ENCODE measurements at regions not wholly inside any gene's neighbourhood (a gene's known extent, or its start where the extent isn't known, plus 50 kb on each side); places are given as distances from the start of the nearest gene placed in this dataset.

DNA sequence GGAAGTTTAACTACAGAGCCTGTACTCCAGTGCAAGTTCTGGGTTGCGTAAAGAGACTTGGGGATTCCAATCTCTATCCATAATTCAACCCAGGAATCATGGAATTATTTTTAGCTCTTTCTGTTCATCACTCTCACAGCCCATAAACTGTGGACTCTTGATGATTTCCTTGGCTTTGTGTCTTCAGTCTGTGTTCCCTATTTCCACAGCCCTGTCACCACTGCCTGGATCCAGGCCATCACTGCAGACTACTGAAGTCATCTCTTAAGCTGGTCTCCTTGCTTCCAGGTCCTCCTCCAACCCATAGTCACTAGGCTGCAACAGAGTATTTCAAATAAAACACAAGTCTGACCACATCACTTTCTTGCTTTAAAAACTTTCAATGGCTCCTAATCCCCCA lies 211.7 kb downstream of the PLK2 start:
- Histone ChIP-seq H3K23ac (ENCODE audit: low read length) (no peak overlapping the region), H3K18ac (ENCODE audit: low read length) (no peak overlapping the region), H2BK5ac (ENCODE audit: low read length) (no peak overlapping the region), H3K4me1 (ENCODE audit: control insufficient read depth, low read depth, low read length) (no peaks in the 10 kb centered on the region), H2BK15ac (replicated peaks; ENCODE audit: low read depth) (no peak overlapping the region), H3K4me2 (ENCODE audit: low read length) (no peak overlapping the region), H3K4me3 (ENCODE audit: low read length) (no peak overlapping the region), H3K27ac (ENCODE audit: low read depth, low read length) (no peak overlapping the region), H3K79me2 (ENCODE audit: control insufficient read depth, insufficient read depth, low read length) (no peaks in the 10 kb centered on the region), H3K4ac (ENCODE audit: low read depth, low read length) (no peak overlapping the region), H3K27me3 (ENCODE audit: insufficient read depth, low read length, poor library complexity) (no peaks in the 10 kb centered on the region), H2AK5ac (ENCODE audit: low read length) (no peak overlapping the region), H2BK120ac (ENCODE audit: low read depth, low read length) (no peak overlapping the region), H3K36me3 (ENCODE audit: control insufficient read depth, insufficient read depth, low read length) (no peaks in the 10 kb centered on the region), H3K79me1 (ENCODE audit: low read length) (no peaks in the 10 kb centered on the region), H3K56ac (ENCODE audit: low read length) (no peak overlapping the region), H4K8ac (ENCODE audit: low read depth, low read length) (no peak overlapping the region), H4K5ac (ENCODE audit: low read length) (no peak overlapping the region), H3K9ac (ENCODE audit: low read length) (no peak overlapping the region)
- WGBS (ENCODE audit: extremely low coverage, insufficient coverage, low lambda C conversion rate): no CpG with 5 or more reads among the region's 1 CpG
- no peak for DNase-seq

- no peak overlapping the region for H3K27ac ChIP-seq (ENCODE audit: low read depth, low read length)
- H2BK15ac ChIP-seq (replicated peaks; ENCODE audit: low read depth): no peak overlapping the region
- no peak overlapping the region for H3K4me2 ChIP-seq (ENCODE audit: low read length)
- no peak overlapping the region for H2BK5ac ChIP-seq (ENCODE audit: low read length)
- no peak overlapping the region for H3K18ac ChIP-seq (ENCODE audit: low read length)
- H3K23ac ChIP-seq (ENCODE audit: low read length): no peak overlapping the region
- H2AK5ac ChIP-seq (ENCODE audit: low read length): no peak overlapping the region
- no peaks in the 10 kb centered on the region for H3K4me1 ChIP-seq (ENCODE audit: control insufficient read depth, low read depth, low read length)
- H4K8ac ChIP-seq (ENCODE audit: low read depth, low read length): no peak overlapping the region
- no peak overlapping the region for H2BK120ac ChIP-seq (ENCODE audit: low read depth, low read length)
- H3K9ac ChIP-seq (ENCODE audit: low read length): no peak overlapping the region
- no peaks in the 10 kb centered on the region for H3K36me3 ChIP-seq (ENCODE audit: control insufficient read depth, insufficient read depth, low read length)
- no peaks in the 10 kb centered on the region for H3K79me2 ChIP-seq (ENCODE audit: control insufficient read depth, insufficient read depth, low read length)
- WGBS (ENCODE audit: extremely low coverage, insufficient coverage, low lambda C conversion rate): no CpG with 5 or more reads among the region's 3 CpGs
- H3K4me3 ChIP-seq (ENCODE audit: low read length): no peak overlapping the region
- no peak overlapping the region for H3K4ac ChIP-seq (ENCODE audit: low read depth, low read length)
- no peak for DNase-seq
- no peak overlapping the region for H3K56ac ChIP-seq (ENCODE audit: low read length)
- H4K5ac ChIP-seq (ENCODE audit: low read length): no peak overlapping the region
- H3K27me3 ChIP-seq (ENCODE audit: insufficient read depth, low read length, poor library complexity): no peaks in the 10 kb centered on the region
- H3K79me1 ChIP-seq (ENCODE audit: low read length): no peaks in the 10 kb centered on the region
Measured at GRCh38 chr5:58246461-58246944, 213.4 kb downstream of the PLK2 start.

- Histone ChIP-seq H2BK5ac (ENCODE audit: low read length) (no peak overlapping the region), H3K56ac (ENCODE audit: low read length) (no peak overlapping the region), H3K9ac (ENCODE audit: low read length) (no peak overlapping the region), H3K18ac (ENCODE audit: low read length) (no peak overlapping the region), H3K79me2 (ENCODE audit: control insufficient read depth, insufficient read depth, low read length) (no peaks in the 10 kb centered on the region), H3K27ac (ENCODE audit: low read depth, low read length) (no peak overlapping the region), H3K36me3 (ENCODE audit: control insufficient read depth, insufficient read depth, low read length) (no peaks in the 10 kb centered on the region), H3K23ac (ENCODE audit: low read length) (no peak overlapping the region), H4K5ac (ENCODE audit: low read length) (no peak overlapping the region), H2AK5ac (ENCODE audit: low read length) (no peak overlapping the region), H3K79me1 (ENCODE audit: low read length) (no peaks in the 10 kb centered on the region), H2BK120ac (ENCODE audit: low read depth, low read length) (no peak overlapping the region), H3K27me3 (ENCODE audit: insufficient read depth, low read length, poor library complexity) (no peaks in the 10 kb centered on the region), H3K4ac (ENCODE audit: low read depth, low read length) (no peak overlapping the region), H3K4me3 (ENCODE audit: low read length) (no peak overlapping the region), H4K8ac (ENCODE audit: low read depth, low read length) (no peak overlapping the region), H3K4me2 (ENCODE audit: low read length) (no peak overlapping the region), H3K4me1 (ENCODE audit: control insufficient read depth, low read depth, low read length) (no peaks in the 10 kb centered on the region), H2BK15ac (replicated peaks; ENCODE audit: low read depth) (no peak overlapping the region)
- DNase-seq: no peak
- no CpG with 5 or more reads among the region's 3 CpGs for WGBS (ENCODE audit: extremely low coverage, insufficient coverage, low lambda C conversion rate)
Measured at GRCh38 chr5:58245476-58245840, 214.4 kb downstream of the PLK2 start.

GRCh38 chr5:58244819-58245475 lies 214.9 kb downstream of the PLK2 start:
- Histone ChIP-seq H3K9ac (ENCODE audit: low read length) (no peak overlapping the region), H3K4me1 (ENCODE audit: control insufficient read depth, low read depth, low read length) (no peaks in the 10 kb centered on the region), H2BK5ac (ENCODE audit: low read length) (no peak overlapping the region), H4K5ac (ENCODE audit: low read length) (no peak overlapping the region), H3K27ac (ENCODE audit: low read depth, low read length) (no peak overlapping the region), H3K4ac (ENCODE audit: low read depth, low read length) (no peak overlapping the region), H3K23ac (ENCODE audit: low read length) (no peak overlapping the region), H2BK120ac (ENCODE audit: low read depth, low read length) (no peak overlapping the region), H3K4me3 (ENCODE audit: low read length) (no peak overlapping the region), H3K79me1 (ENCODE audit: low read length) (no peaks in the 10 kb centered on the region), H3K79me2 (ENCODE audit: control insufficient read depth, insufficient read depth, low read length) (no peaks in the 10 kb centered on the region), H3K4me2 (ENCODE audit: low read length) (no peak overlapping the region), H2AK5ac (ENCODE audit: low read length) (no peak overlapping the region), H3K27me3 (ENCODE audit: insufficient read depth, low read length, poor library complexity) (no peaks in the 10 kb centered on the region), H4K8ac (ENCODE audit: low read depth, low read length) (no peak overlapping the region), H2BK15ac (replicated peaks; ENCODE audit: low read depth) (no peak overlapping the region), H3K18ac (ENCODE audit: low read length) (no peak overlapping the region), H3K36me3 (ENCODE audit: control insufficient read depth, insufficient read depth, low read length) (no peaks in the 10 kb centered on the region), H3K56ac (ENCODE audit: low read length) (no peak overlapping the region)
- no CpG with 5 or more reads among the region's 8 CpGs for WGBS (ENCODE audit: extremely low coverage, insufficient coverage, low lambda C conversion rate)
- DNase-seq: peak; percentile 25

DNA sequence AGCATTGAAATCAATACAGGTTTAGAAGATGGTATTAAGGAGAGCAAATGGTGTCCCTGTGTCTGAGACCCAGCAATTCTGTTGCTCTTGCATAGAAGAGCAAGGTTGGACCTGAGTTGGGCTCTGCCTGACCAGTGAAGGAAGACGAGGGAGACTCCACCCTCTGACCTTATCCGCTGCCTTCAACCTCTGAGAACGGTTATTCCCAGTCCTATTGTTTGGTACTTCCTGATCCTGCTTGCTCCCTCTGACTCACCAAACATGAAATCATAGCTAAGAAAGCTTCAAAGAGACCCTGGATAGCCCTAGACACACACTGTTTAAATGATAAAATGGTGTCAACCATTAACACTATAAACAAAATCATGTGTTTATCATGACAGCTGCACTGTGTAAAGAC lies 218.5 kb downstream of the PLK2 start:
- Histone ChIP-seq H3K27me3 (ENCODE audit: insufficient read depth, low read length, poor library complexity) (no peaks in the 10 kb centered on the region), H3K36me3 (ENCODE audit: control insufficient read depth, insufficient read depth, low read length) (no peaks in the 10 kb centered on the region), H2BK120ac (ENCODE audit: low read depth, low read length) (no peak overlapping the region), H3K79me2 (ENCODE audit: control insufficient read depth, insufficient read depth, low read length) (no peaks in the 10 kb centered on the region), H4K8ac (ENCODE audit: low read depth, low read length) (no peak overlapping the region), H3K23ac (ENCODE audit: low read length) (no peak overlapping the region), H3K4me1 (ENCODE audit: control insufficient read depth, low read depth, low read length) (no peaks in the 10 kb centered on the region), H4K5ac (ENCODE audit: low read length) (no peak overlapping the region), H3K4me2 (ENCODE audit: low read length) (no peak overlapping the region), H2BK5ac (ENCODE audit: low read length) (no peak overlapping the region), H3K27ac (ENCODE audit: low read depth, low read length) (no peak overlapping the region), H3K79me1 (ENCODE audit: low read length) (no peaks in the 10 kb centered on the region), H3K4me3 (ENCODE audit: low read length) (no peak overlapping the region), H2BK15ac (replicated peaks; ENCODE audit: low read depth) (no peak overlapping the region), H2AK5ac (ENCODE audit: low read length) (no peak overlapping the region), H3K9ac (ENCODE audit: low read length) (no peak overlapping the region), H3K56ac (ENCODE audit: low read length) (no peak overlapping the region), H3K18ac (ENCODE audit: low read length) (no peak overlapping the region), H3K4ac (ENCODE audit: low read depth, low read length) (no peak overlapping the region)
- no CpG with 5 or more reads among the region's 3 CpGs for WGBS (ENCODE audit: extremely low coverage, insufficient coverage, low lambda C conversion rate)
- DNase-seq: no peak

GRCh38 chr5:58240322-58240721 lies 219.6 kb downstream of the PLK2 start:
- no peaks in the 10 kb centered on the region for H3K36me3 ChIP-seq (ENCODE audit: control insufficient read depth, insufficient read depth, low read length)
- no peak overlapping the region for H3K4me2 ChIP-seq (ENCODE audit: low read length)
- no peaks in the 10 kb centered on the region for H3K79me1 ChIP-seq (ENCODE audit: low read length)
- no peak overlapping the region for H2BK15ac ChIP-seq (replicated peaks; ENCODE audit: low read depth)
- no peak overlapping the region for H4K8ac ChIP-seq (ENCODE audit: low read depth, low read length)
- H2BK5ac ChIP-seq (ENCODE audit: low read length): no peak overlapping the region
- H3K27ac ChIP-seq (ENCODE audit: low read depth, low read length): no peak overlapping the region
- no peak overlapping the region for H2BK120ac ChIP-seq (ENCODE audit: low read depth, low read length)
- no peak overlapping the region for H3K18ac ChIP-seq (ENCODE audit: low read length)
- no peak overlapping the region for H3K56ac ChIP-seq (ENCODE audit: low read length)
- H3K4me1 ChIP-seq (ENCODE audit: control insufficient read depth, low read depth, low read length): no peaks in the 10 kb centered on the region
- H3K23ac ChIP-seq (ENCODE audit: low read length): no peak overlapping the region
- H3K27me3 ChIP-seq (ENCODE audit: insufficient read depth, low read length, poor library complexity): no peaks in the 10 kb centered on the region
- H3K4ac ChIP-seq (ENCODE audit: low read depth, low read length): no peak overlapping the region
- no peak overlapping the region for H4K5ac ChIP-seq (ENCODE audit: low read length)
- no peak overlapping the region for H3K4me3 ChIP-seq (ENCODE audit: low read length)
- H3K79me2 ChIP-seq (ENCODE audit: control insufficient read depth, insufficient read depth, low read length): no peaks in the 10 kb centered on the region
- WGBS (ENCODE audit: extremely low coverage, insufficient coverage, low lambda C conversion rate): no CpG with 5 or more reads among the region's 3 CpGs
- no peak overlapping the region for H2AK5ac ChIP-seq (ENCODE audit: low read length)
- no peak for DNase-seq
- no peak overlapping the region for H3K9ac ChIP-seq (ENCODE audit: low read length)
